Glutamatergic neuron (in vitro differentiated cells): ENCODE measurements at regions not wholly inside any gene's neighbourhood (a gene's known extent, or its start where the extent isn't known, plus 50 kb on each side); places are given as distances from the start of the nearest gene placed in this dataset.

Experiments
- DNase-seq: peaks from one replicate; pipeline ENCODE4 v3.0.0; 2022
- H3K27ac Mint-ChIP-seq: one replicate; pipeline ENCODE4 v1.8.0; 2020; ENCODE audit warnings: mild to moderate bottlenecking, mixed read lengths, inconsistent platforms; ENCODE audit not compliant: unreplicated experiment
- H3K27me3 Mint-ChIP-seq: one replicate; pipeline ENCODE4 v1.8.0; 2020; ENCODE audit warnings: mild to moderate bottlenecking, moderate library complexity, mixed read lengths, inconsistent platforms; ENCODE audit not compliant: unreplicated experiment
- H3K36me3 Mint-ChIP-seq: one replicate; pipeline ENCODE4 v1.8.0; 2020; ENCODE audit warnings: mild to moderate bottlenecking, mixed read lengths, inconsistent platforms; ENCODE audit not compliant: unreplicated experiment
- H3K4me1 Mint-ChIP-seq: one replicate; pipeline ENCODE4 v1.8.0; 2020; ENCODE audit warnings: mild to moderate bottlenecking, low read depth, mixed read lengths, inconsistent platforms; ENCODE audit not compliant: unreplicated experiment
- H3K4me3 Mint-ChIP-seq: one replicate; pipeline ENCODE4 v1.8.0; 2020; ENCODE audit warnings: mild to moderate bottlenecking, mixed read lengths, inconsistent platforms; ENCODE audit not compliant: unreplicated experiment
- H3K9me3 Mint-ChIP-seq: one replicate; pipeline ENCODE4 v1.8.0; 2020; ENCODE audit warnings: mild to moderate bottlenecking, moderate library complexity, mixed read lengths, inconsistent platforms; ENCODE audit not compliant: unreplicated experiment
- TF ChIP-seq, protein P1 (sequence below): fragments of 200-600 bp; sonication (generic); IDR thresholded peaks from one replicate; pipeline ENCODE4 v1.5.0; 2021; ENCODE audit not compliant: partially characterized antibody, unreplicated experiment

DNA sequence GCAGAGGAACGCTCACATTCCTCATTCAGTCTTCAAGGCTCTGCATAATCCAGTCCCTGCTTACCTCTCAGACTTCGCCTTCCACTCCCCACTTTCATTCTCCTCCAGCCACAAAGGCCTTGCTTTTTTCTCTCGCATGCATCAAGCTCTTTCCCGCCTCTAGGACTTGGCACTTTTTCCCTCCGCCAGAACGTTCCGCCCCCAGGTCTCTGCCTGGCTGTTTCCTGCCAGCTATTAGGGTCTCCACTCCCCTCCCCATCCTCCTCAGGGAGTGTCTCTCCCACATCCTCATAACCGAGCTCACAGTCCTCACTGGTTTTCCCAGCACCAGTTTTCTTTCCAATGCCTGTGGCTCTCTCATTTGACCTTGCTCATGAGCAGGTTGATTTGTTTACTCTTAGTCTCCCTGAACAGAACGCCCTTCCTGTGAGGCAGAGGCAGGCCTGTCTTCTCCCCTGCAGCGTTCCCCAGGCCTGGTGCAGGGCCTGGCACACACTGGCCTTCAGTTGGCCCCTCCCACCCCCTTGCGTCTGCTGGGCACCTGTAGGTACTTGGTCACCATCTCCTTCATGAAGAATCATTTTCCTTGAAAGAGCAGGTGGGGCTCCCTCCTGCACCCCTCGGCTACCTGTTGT is 75.2 kb downstream of the RTL6 start:
- H3K9me3 Mint-ChIP-seq = peaks cover 4% of the 10 kb centered on the region
- H3K27ac Mint-ChIP-seq = no peak overlapping the region
- DNase-seq = no peak

DNA sequence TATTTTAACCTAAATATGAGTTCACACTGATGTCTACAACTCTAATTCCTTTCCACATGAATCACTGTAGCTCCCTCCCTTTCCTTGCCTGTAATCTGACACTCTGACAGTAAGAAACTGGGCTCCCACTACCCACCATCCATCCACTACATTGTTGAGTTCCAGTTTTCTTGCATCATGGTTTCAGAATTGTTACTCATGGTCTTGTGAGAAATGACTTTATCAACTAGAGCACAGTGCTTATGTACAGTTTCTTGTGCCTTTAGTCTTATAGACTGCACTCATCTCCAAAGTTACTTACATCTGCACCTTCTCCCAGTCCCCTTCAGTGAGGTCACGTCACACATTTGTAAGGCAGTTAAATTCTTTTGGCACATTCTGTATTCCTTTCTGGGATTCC is 78.6 kb downstream of the RTL6 start:
- H3K27me3 Mint-ChIP-seq = no peaks in the 10 kb centered on the region
- no peak overlapping the region for H3K4me3 Mint-ChIP-seq
- TF ChIP-seq, protein P1, sequence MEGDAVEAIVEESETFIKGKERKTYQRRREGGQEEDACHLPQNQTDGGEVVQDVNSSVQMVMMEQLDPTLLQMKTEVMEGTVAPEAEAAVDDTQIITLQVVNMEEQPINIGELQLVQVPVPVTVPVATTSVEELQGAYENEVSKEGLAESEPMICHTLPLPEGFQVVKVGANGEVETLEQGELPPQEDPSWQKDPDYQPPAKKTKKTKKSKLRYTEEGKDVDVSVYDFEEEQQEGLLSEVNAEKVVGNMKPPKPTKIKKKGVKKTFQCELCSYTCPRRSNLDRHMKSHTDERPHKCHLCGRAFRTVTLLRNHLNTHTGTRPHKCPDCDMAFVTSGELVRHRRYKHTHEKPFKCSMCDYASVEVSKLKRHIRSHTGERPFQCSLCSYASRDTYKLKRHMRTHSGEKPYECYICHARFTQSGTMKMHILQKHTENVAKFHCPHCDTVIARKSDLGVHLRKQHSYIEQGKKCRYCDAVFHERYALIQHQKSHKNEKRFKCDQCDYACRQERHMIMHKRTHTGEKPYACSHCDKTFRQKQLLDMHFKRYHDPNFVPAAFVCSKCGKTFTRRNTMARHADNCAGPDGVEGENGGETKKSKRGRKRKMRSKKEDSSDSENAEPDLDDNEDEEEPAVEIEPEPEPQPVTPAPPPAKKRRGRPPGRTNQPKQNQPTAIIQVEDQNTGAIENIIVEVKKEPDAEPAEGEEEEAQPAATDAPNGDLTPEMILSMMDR = no peak
- H3K27ac Mint-ChIP-seq = no peak overlapping the region
- H3K9me3 Mint-ChIP-seq = peaks cover 5% of the 10 kb centered on the region
- no peaks in the 10 kb centered on the region for H3K4me1 Mint-ChIP-seq
- H3K36me3 Mint-ChIP-seq = no peaks in the 10 kb centered on the region
- no peak for DNase-seq

More for the DNA sequence above, 75.2 kb downstream of the RTL6 start:
- Mint-ChIP-seq H3K4me3 (no peak overlapping the region), H3K4me1 (peaks cover 2% of the 10 kb centered on the region), H3K36me3 (no peaks in the 10 kb centered on the region), H3K27me3 (no peaks in the 10 kb centered on the region)
- TF ChIP-seq, protein P1 = no peak

DNA sequence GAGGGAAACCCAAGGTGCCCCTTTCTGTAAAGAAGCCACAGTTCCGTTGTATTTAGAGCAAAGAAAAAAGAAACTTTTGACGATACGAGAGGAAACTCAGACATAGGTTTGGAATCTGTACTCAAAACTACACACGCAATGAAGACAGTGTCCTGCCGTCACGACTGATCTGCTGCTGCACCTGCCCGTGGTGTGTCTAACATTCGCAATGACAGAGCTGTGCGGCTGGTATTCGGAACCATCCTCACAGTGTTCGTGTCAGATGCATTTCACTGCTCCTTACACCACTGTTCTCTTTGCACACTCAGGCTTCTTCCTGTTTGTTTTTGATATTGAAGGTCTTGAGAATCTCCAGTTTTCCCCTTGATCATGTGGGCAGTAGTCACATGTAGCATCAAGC is 84.8 kb downstream of the RTL6 start:
- Mint-ChIP-seq H3K36me3 (no peaks in the 10 kb centered on the region), H3K9me3 (peaks cover 1% of the 10 kb centered on the region), H3K4me3 (no peak overlapping the region), H3K4me1 (no peaks in the 10 kb centered on the region), H3K27me3 (peaks cover 5% of the 10 kb centered on the region), H3K27ac (no peak overlapping the region)
- DNase-seq = no peak
- TF ChIP-seq, protein P1 = no peak

DNA sequence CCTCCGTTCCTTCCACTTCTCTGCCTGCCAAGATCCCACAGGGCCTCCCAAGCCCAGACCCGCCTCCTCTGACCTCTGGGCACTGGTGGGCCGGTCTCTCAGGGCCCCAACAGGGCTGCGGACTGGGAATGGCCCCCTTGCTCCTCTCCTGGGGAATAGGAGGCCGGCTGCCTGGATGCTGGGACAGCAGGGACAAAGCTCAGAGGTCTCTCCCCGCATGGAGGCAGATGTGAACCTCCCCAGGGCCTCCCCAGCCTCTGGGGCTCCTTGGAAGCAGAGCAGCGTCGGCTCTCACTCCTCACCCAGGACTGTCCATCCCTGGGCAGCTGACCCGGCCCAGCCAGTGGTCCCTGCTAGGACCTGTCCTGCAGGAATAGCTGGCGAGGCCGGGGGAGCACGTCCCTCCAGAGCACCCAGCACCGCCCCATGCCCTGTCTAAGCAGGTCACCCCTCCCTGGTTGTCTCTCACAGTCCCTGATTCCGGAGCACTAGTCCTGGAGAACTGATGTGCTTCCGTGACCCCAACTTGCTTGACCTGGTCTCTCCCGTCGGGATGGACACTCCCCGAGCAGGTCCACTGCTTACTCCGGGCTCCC is 85.8 kb downstream of the RTL6 start:
- no peaks in the 10 kb centered on the region for H3K4me1 Mint-ChIP-seq
- peaks cover 1% of the 10 kb centered on the region for H3K9me3 Mint-ChIP-seq
- TF ChIP-seq, protein P1 = no peak
- no peak overlapping the region for H3K4me3 Mint-ChIP-seq
- no peaks in the 10 kb centered on the region for H3K36me3 Mint-ChIP-seq
- H3K27me3 Mint-ChIP-seq = peaks cover 5% of the 10 kb centered on the region
- H3K27ac Mint-ChIP-seq = no peak overlapping the region
- no peak for DNase-seq
